ENCODE measurements at regions not wholly inside any gene's neighbourhood (a gene's known extent, or its start where the extent isn't known, plus 50 kb on each side); places are given as distances from the start of the nearest gene placed in this dataset.

DNA sequence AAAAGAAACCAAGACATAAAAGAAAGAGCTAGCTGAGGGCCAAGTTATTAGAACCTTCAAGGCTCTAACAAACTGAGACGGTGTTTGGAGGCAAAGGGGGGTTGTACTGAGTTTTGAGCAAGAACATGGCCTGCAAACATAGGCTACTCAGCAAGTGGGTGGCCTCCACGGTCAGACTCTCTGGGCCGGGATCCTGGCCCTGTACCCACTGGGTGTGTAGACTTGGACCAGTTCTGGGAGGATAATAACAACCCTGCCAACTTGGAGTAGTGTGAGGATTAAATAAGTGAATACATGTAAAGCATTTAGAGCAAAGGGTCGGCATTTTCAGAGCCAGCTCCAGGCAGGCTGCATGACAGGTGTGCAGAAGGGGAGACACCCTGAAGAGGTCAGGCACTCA lies 56.1 kb upstream of the TNFRSF19 start:
- peak; percentile 11 for DNase-seq (ENCODE audit: low read depth)
- H3K4me3 ChIP-seq (ENCODE audit: low read depth, low read length), result no peak overlapping the region
- no peak for TF ChIP-seq CTCF (IDR thresholded peaks at IDR 0.05; ENCODE audit: insufficient read depth, low read length)

- TF ChIP-seq CTCF (IDR thresholded peaks at IDR 0.05; ENCODE audit: insufficient read depth, low read length), result no peak
- H3K4me3 ChIP-seq (ENCODE audit: low read depth, low read length), result no peak overlapping the region
- no peak for DNase-seq (ENCODE audit: low read depth)
Measured at GRCh38 chr13:23515116-23515515, 55.1 kb upstream of the TNFRSF19 start.

GRCh38 chr13:23516190-23516589 lies 54.0 kb upstream of the TNFRSF19 start:
- TF ChIP-seq CTCF (IDR thresholded peaks at IDR 0.05; ENCODE audit: insufficient read depth, low read length), result no peak
- DNase-seq (ENCODE audit: low read depth), result peak; percentile 61
- H3K4me3 ChIP-seq (ENCODE audit: low read depth, low read length), result no peak overlapping the region

DNA sequence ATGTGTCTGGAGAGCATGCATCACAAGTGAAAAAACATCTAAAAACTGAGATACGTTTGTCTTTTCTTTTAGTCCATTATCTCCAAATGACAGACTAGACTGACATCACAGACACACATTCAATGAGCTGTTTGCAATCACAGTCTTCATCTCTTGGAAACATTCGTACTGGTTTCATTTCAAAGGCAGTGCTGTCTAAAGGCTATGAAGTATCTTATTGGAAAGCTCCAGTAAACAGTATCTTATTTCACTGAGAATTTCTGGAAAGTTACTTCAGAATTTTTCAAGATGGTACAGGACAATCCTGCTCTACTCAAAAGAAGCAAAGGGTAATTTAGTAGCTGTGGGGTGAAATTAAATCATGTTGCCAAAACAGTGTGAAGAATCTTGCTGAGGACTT lies 53.5 kb upstream of the TNFRSF19 start:
- H3K4me3 ChIP-seq (ENCODE audit: low read depth, low read length), result no peak overlapping the region
- TF ChIP-seq CTCF (IDR thresholded peaks at IDR 0.05; ENCODE audit: insufficient read depth, low read length), result no peak
- DNase-seq (ENCODE audit: low read depth), result peak; percentile 14

DNA sequence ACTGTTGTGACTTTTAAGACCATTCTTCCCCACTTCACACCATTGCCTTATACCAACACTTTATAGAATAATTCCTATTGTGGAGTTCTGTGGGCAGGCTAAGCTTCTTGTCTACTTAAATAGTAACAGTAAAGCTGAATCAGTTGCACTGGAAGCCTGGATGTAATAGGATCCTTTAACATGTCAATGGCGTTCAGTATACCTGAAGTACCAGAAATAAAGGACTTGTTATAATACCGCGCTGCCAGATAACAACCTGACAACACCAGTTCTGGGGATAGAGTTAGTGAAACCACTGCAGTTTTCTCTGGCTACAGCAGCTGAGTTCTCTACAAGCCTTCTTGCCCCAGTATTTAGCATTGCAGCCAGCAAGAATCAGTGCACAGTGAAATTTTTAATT lies 52.0 kb upstream of the TNFRSF19 start:
- DNase-seq (ENCODE audit: low read depth), result no peak
- no peak for TF ChIP-seq CTCF (IDR thresholded peaks at IDR 0.05; ENCODE audit: insufficient read depth, low read length)
- H3K4me3 ChIP-seq (ENCODE audit: low read depth, low read length), result no peak overlapping the region

Measured in fibroblast of the aortic adventitia (primary cell).